Fibroblast of upper back skin (primary cell): ENCODE measurements at regions not wholly inside any gene's neighbourhood (a gene's known extent, or its start where the extent isn't known, plus 50 kb on each side); places are given as distances from the start of the nearest gene placed in this dataset.
A peak's percentile ranks its signal among the peaks of the same experiment; 100 is the strongest.

Experiments
- DNase-seq: peaks from one replicate; pipeline ENCODE4 v3.0.0-alpha.2; 2013

- DNase-seq = no peak
These were observed 224.2 kb upstream of the IRX3 start for GRCh38 chr16:54510685-54511221.

GRCh38 chr16:54509456-54509855, 222.9 kb upstream of the IRX3 start:
- DNase-seq = no peak

GRCh38 chr16:54508351-54508750, 221.8 kb upstream of the IRX3 start:
- DNase-seq = no peak

- DNase-seq = peak; percentile 53
These were observed 220.3 kb upstream of the IRX3 start for GRCh38 chr16:54506741-54507500.

GRCh38 chr16:54506214-54506580, 219.6 kb upstream of the IRX3 start:
- DNase-seq = no peak

- no peak for DNase-seq
These were observed 219.1 kb upstream of the IRX3 start for GRCh38 chr16:54505549-54506213.

GRCh38 chr16:54504372-54504771, 217.8 kb upstream of the IRX3 start:
- no peak for DNase-seq

GRCh38 chr16:54503856-54504219, 217.3 kb upstream of the IRX3 start:
- no peak for DNase-seq

- peak; percentile 49 for DNase-seq
These were observed 216.6 kb upstream of the IRX3 start for GRCh38 chr16:54503011-54503855.

GRCh38 chr16:54501797-54502196, 215.2 kb upstream of the IRX3 start:
- no peak for DNase-seq

- DNase-seq = peak; percentile 49
These were observed 207.0 kb upstream of the IRX3 start for GRCh38 chr16:54493594-54493993.

GRCh38 chr16:54493061-54493460, 206.5 kb upstream of the IRX3 start:
- DNase-seq = peak; percentile 77

- no peak for DNase-seq
These were observed 203.5 kb upstream of the IRX3 start for GRCh38 chr16:54490112-54490488.

- DNase-seq = no peak
These were observed 202.9 kb upstream of the IRX3 start for GRCh38 chr16:54489225-54490111.

- DNase-seq = no peak
These were observed 202.1 kb upstream of the IRX3 start for GRCh38 chr16:54488729-54489128.

- DNase-seq = no peak
These were observed 201.3 kb upstream of the IRX3 start for GRCh38 chr16:54487933-54488332.

GRCh38 chr16:54484700-54485099, 198.1 kb upstream of the IRX3 start:
- no peak for DNase-seq

GRCh38 chr16:54482892-54483574, 196.4 kb upstream of the IRX3 start:
- no peak for DNase-seq

- DNase-seq = no peak
These were observed 193.8 kb upstream of the IRX3 start for GRCh38 chr16:54480429-54480828.

- no peak for DNase-seq
These were observed 193.0 kb upstream of the IRX3 start for GRCh38 chr16:54479546-54479945.

- DNase-seq = no peak
These were observed 191.1 kb upstream of the IRX3 start for GRCh38 chr16:54477714-54478113.
